SH-SY5Y (cell line): ENCODE measurements at regions not wholly inside any gene's neighbourhood (a gene's known extent, or its start where the extent isn't known, plus 50 kb on each side); places are given as distances from the start of the nearest gene placed in this dataset.

Experiments used
- GATA2 ChIP-seq: IDR thresholded peaks from 2 replicates; pipeline ENCODE4 v1.6.1; 2011; ENCODE audit warnings: mild to moderate bottlenecking, low read depth, low read length
- GATA3 ChIP-seq: IDR thresholded peaks from 2 replicates; pipeline ENCODE4 v1.6.1; 2011; ENCODE audit warnings: low read depth, mild to moderate bottlenecking, low read length, moderate library complexity

- TF ChIP-seq GATA2 (no peak), GATA3 (no peak)
Measured at GRCh38 chr3:34196914-34197313, 398.5 kb downstream of the PDCD6IP start.

GRCh38 chr3:34198309-34198708, 399.9 kb downstream of the PDCD6IP start:
- no peak for TF ChIP-seq GATA3
- TF ChIP-seq GATA2 = no peak

- TF ChIP-seq GATA3 (no peak), GATA2 (no peak)
Measured at GRCh38 chr3:34200576-34200975, 402.1 kb downstream of the PDCD6IP start.

GRCh38 chr3:34202975-34203374, 404.5 kb downstream of the PDCD6IP start:
- TF ChIP-seq GATA2 (no peak), GATA3 (no peak)

GRCh38 chr3:34203386-34203785, 405.0 kb downstream of the PDCD6IP start:
- TF ChIP-seq GATA2 (no peak), GATA3 (no peak)

- TF ChIP-seq GATA3 (no peak), GATA2 (no peak)
Measured at GRCh38 chr3:34207002-34207401, 408.6 kb downstream of the PDCD6IP start.

GRCh38 chr3:34207806-34208205, 409.4 kb downstream of the PDCD6IP start:
- TF ChIP-seq GATA3 (no peak), GATA2 (no peak)

GRCh38 chr3:34212175-34212574, 413.7 kb downstream of the PDCD6IP start:
- TF ChIP-seq GATA2 (no peak), GATA3 (no peak)

- no peak for TF ChIP-seq GATA3
Measured at GRCh38 chr3:34212656-34213055, 414.2 kb downstream of the PDCD6IP start.

- TF ChIP-seq GATA3 (no peak), GATA2 (no peak)
Measured at GRCh38 chr3:34213478-34213877, 415.0 kb downstream of the PDCD6IP start.

- no peak for TF ChIP-seq GATA3
- no peak for TF ChIP-seq GATA2
Measured at GRCh38 chr3:34216711-34217335, 418.4 kb downstream of the PDCD6IP start.

GRCh38 chr3:34218706-34219385, 420.4 kb downstream of the PDCD6IP start:
- TF ChIP-seq GATA3 (no peak), GATA2 (no peak)

- TF ChIP-seq GATA3 (no peak), GATA2 (no peak)
Measured at GRCh38 chr3:34219556-34219955, 421.1 kb downstream of the PDCD6IP start.

GRCh38 chr3:34225821-34226366, 427.5 kb downstream of the PDCD6IP start:
- TF ChIP-seq GATA3 (no peak), GATA2 (no peak)

GRCh38 chr3:34229876-34230275, 431.4 kb downstream of the PDCD6IP start:
- no peak for TF ChIP-seq GATA2
- no peak for TF ChIP-seq GATA3

GRCh38 chr3:34235096-34235495, 436.7 kb downstream of the PDCD6IP start:
- TF ChIP-seq GATA3 (no peak), GATA2 (no peak)
